ENCODE measurements at regions not wholly inside any gene's neighbourhood (a gene's known extent, or its start where the extent isn't known, plus 50 kb on each side); places are given as distances from the start of the nearest gene placed in this dataset.
A peak's percentile ranks its signal among the peaks of the same experiment; 100 is the strongest.

DNA sequence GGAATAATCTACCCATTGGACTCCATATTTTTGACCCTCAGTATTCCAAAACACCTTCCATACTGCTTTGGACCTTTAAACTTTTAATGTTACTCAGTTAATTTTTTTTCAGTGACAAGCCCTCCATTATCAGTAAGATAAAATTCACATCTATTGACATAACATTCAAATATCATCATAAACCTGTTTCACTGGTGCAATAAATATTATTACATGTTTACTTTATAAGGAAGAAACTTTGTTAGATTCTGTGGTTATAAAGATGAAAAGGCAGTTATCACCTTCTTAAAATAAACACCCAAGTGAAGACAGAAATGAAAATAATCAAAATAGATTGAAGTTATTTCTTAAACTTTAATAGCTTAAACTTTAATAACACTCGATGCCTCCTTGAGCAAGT lies 758.5 kb upstream of the ADGRL2 start:
- DNase-seq, result no peak
- intact Hi-C loops (cut with DNase I), result no loop called here
- ATAC-seq, result no peak

DNA sequence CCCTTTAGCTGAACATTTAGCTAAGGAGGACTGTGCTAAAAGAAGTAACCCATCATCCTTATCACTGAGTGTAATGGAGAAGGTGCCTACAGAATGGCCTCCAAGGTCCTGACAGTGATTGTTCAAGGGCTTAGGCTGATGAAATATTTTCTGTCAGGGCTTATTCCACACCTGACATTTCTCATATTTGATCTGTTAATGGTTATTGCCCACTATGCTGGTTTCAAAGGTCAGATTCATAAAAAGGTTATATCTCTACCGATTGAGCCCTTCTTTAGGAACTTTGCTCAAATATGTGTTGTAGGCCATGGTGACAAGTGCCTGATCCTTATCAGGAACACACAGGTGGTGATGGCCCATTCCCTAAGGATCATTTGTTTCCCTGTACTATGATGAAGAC lies 766.4 kb upstream of the ADGRL2 start:
- ATAC-seq, result no peak
- DNase-seq, result no peak
- intact Hi-C loops (cut with DNase I), result no loop called here

DNA sequence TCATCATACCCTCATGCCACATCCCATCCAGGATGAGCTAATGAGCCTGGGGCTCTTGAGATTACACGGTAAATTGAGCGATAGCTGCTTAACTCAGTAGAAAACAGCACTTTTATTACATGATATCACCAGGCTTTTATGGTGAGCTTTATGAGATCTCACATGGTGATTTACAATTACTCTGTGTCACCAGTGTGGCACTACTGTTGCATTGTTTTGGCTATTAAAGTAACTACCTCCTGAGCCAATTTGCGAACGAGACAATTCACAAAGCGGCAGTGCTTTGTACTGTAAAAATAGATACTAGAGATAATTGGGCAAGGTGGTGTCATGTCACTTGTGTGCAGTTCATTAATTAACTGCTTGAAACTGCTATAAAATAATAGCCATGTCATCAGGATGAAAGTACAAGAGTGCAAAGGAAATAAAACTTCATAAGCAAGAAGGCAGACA lies 767.7 kb upstream of the ADGRL2 start:
- no peak for DNase-seq
- no peak for ATAC-seq
- intact Hi-C loops (cut with DNase I), result no loop called here

- ATAC-seq, result no peak
- DNase-seq, result no peak
- intact Hi-C loops (cut with DNase I), result no loop called here
Observed at GRCh38 chr1:81032374-81032773, 768.4 kb upstream of the ADGRL2 start.

GRCh38 chr1:81030441-81030840 lies 770.3 kb upstream of the ADGRL2 start:
- no peak for ATAC-seq
- intact Hi-C loops (cut with DNase I), result no loop called here
- no peak for DNase-seq

DNA sequence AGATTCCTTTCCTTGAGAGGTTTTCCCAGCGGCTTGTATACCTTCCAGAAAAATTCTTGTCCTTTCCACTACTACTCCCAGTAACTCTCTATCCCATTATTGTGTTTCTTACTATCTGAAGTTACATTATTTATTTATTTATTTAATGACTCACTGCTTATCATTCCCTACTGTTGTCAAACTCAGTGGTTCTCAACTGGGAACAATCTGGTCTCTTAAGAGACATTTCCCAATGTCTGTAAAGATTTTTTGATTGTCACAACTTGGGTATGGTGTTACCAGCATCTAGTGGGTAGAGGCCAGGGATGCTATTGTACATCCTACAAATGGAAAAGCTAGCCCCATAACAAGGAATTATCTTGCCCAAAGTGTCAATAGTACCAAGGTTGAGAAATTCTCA lies 771.5 kb upstream of the ADGRL2 start:
- no peak for DNase-seq
- no peak for ATAC-seq
- intact Hi-C loops (cut with DNase I), result no loop called here

- DNase-seq (no peak), ATAC-seq (no peak)
- intact Hi-C loops (cut with DNase I), result no loop called here
Observed at GRCh38 chr1:81023187-81023724, 777.5 kb upstream of the ADGRL2 start.

DNA sequence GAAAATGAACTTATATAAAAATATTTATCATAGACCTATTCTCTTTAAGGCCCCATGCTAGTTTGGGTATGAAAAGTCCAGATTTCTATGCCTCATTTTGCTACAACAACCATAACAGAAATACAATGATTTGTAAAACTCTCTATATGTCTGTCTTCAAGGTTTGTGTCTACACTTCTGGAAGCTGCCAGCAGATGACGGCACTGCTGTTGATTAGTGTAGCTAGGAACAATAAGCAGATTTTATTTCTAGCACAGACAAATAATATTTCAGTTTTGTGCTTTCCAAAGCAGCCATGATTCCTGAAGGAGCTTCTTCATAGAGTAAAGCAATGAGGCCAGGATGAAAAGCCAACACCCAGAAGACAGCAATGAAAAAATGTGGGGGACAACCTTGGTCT lies 779.6 kb upstream of the ADGRL2 start:
- intact Hi-C loops (cut with DNase I), result no loop called here
- no peak for ATAC-seq
- no peak for DNase-seq

GRCh38 chr1:81020506-81020905 lies 780.2 kb upstream of the ADGRL2 start:
- DNase-seq, result no peak
- intact Hi-C loops (cut with DNase I), result no loop called here
- no peak for ATAC-seq

DNA sequence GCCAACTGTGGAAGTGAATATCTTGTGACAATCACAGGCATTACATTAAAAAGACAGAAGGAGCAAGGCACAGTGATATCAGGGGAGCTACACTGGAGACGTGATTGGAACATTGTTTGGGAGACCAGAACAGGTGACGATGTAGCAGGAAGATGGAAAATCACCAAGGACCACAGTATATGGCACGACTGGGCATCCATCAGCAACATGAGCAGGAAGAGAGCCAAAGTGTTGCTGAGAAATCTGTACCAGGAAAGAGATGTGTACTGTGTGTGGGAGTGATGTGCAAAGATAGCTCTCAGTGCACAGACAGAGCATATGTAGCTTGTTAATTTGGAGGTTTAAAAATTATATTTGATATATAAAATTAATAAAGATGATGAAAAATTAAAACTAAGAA lies 790.6 kb upstream of the ADGRL2 start:
- no peak for ATAC-seq
- intact Hi-C loops (cut with DNase I), result no loop called here
- DNase-seq, result no peak

DNA sequence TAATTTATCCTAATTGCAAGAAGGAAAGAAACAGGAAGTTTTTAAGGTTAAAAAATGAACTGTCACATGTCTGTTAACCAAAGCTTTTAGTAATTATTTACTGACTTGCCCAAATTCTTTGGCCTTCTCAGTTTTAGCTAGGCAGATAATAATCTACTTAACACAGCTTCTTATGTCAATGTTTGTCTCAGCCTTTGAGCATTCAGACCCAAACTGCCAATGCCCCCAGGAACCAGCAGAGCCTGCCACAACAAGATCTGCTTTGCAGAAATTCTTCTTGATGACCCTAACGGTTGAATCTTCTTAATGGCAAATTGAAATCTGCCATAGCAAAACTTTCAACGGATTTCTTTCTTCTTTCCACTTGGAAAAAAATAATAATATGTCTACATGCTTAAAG lies 792.4 kb upstream of the ADGRL2 start:
- no peak for DNase-seq
- intact Hi-C loops (cut with DNase I), result no loop called here
- ATAC-seq, result no peak

DNA sequence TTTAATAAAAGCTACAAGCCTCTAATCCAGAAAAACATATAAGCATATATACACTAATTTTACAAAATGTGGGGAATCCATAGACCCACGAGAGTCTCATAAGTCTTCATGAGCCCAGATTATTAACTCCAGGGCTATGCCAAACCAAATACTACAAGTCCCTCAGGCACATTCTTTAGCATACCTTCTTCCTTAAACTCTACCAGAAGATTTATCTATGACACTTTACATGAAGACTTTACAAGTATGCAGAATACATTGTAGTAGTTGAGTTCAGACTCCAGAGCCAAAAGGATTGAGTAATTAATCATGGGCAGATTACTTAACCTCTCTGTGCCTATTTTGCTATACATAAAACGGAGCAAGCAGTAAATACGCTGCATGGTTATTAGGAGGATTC lies 793.7 kb upstream of the ADGRL2 start:
- intact Hi-C loops (cut with DNase I), result no loop called here
- no peak for DNase-seq
- ATAC-seq, result no peak

- intact Hi-C loops (cut with DNase I), result no loop called here
- no peak for ATAC-seq
- DNase-seq, result no peak
Observed at GRCh38 chr1:81006502-81006901, 794.2 kb upstream of the ADGRL2 start.

DNA sequence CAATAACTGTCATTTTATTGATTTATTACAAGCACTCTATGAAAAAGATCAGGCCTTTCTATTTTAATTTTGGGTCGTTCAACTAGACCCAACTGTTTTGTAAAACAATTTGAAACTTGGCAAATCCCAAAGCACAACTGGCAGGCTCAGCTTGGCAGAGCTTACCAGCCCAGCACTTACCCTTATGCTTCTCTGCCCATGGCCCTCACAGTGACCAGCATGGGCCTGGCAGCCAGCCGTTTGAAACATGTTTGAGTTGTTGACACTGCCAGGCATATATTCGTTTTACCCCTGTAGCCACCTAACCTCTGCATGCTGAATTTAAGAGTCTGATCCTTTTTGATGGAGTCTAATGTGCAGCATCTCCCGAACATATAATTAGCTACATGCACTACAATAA lies 796.7 kb upstream of the ADGRL2 start:
- intact Hi-C loops (cut with DNase I), result no loop called here
- DNase-seq, result peak; percentile 17
- ATAC-seq, result peak; percentile 58 to 76

DNA sequence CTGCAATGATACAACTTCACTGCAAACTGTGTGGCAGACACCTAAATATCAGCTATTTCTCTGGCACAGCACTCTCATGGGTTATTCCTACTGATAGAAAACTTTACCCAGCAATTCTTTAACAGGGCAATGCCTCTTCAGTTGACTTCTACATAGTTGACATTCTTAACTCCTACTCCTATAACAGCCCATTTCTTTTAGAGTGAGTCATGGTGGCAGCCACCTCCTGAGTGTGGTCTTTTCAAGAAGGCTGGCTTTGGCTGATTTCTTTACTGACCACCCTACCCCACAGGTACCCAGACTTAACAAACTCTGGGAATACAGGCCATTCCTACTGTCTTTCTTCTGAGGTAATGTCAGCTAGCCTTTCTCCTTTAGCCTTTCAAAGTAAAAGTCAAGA lies 805.8 kb upstream of the ADGRL2 start:
- intact Hi-C loops (cut with DNase I), result no loop called here
- ATAC-seq, result no peak
- no peak for DNase-seq

DNA sequence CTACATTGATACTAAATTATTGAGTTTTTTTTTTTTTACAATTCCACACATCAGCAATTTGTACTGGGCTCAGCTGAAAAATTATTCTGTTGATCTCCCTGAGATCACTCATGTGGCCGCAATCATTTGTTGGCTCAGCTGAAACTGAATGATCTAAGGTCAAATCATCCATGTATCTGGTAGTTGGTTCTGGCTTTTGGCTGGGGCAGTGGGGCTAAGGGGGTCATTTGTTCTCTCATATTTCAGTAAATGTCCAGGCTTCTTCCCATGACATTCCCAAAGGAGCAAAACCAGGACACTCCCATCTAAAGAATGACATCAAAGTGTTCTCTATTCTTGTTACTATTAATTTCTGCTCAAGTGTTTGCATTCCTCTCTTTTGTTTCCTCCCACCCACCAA lies 806.7 kb upstream of the ADGRL2 start:
- ATAC-seq (no peak), DNase-seq (no peak)
- intact Hi-C loops (cut with DNase I), result no loop called here

DNA sequence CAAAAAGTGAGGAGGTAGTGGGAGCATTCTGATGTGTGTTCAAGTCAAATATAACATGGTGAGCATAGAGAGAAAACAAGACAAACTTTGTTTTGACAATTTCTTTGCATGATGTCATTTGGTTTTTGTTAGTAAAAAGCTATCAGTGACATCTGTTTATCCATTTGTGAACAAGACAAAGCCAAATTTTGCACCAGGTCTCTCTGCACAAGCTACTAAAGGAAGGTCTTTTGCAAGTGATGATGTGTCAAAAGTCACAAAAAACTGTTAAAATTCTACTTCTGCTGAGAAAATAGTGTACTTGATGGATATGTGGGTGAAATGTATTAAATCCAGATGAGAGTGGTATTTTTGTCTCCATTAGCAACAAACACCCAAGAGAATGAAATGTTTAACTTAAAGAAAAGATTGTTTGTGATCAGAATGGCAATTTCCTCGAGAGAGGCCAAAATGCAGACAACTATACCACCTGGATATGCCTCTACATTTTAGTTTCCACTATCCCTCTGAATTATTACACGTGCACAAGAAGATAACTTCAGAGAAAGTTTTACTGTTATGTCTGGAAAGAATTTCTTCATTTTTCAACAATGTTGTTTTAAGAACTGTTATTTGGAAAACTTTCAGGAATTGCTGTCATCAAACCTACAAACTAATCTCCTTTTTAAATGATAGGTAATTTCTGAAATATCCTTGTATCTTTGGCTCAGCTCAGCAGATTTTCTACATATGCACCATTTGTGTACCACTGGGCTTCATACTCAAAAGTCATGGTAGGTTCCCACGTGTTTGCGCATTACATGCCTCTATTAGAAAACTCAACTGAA lies 807.4 kb upstream of the ADGRL2 start:
- no peak for DNase-seq
- intact Hi-C loops (cut with DNase I), result no loop called here
- ATAC-seq, result no peak

DNA sequence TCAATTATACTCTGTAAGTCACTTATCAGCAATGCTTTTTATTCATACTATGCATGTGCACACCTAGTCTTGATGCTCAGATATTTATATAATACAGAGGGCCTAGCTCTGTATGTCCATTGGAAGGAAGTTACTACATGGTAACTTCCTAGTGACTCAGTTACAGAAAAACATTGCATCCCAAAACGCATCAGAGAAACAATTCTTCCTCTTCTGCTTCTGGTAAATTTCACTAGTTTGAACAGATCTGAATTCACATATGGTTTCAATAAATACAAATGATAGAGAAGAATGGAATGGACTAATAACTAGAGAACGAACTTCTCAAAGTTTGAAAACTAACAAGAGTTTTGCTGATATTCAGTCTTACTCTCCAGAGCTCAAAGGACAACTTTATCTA lies 811.3 kb upstream of the ADGRL2 start:
- intact Hi-C loops (cut with DNase I), result no loop called here
- ATAC-seq (no peak), DNase-seq (no peak)

DNA sequence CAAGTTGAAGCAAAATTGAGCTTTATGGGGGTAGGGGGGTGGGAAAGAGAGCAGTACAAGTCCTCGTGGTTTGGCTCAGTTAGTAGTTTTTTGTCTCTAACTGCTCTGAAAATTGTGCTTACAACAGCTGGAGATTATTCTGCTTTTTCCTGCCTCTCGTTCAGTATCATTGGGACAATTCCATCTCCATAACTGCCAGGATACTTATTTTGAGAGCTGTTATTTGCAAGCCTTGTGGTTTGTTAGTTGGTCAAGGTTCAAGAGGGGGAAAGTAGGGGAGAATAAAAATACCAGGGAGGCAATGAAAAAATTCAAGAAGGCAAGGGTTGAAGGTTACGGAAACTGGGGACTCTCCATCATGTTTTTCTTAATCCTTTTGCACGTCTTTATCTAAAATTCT lies 811.8 kb upstream of the ADGRL2 start:
- DNase-seq (no peak), ATAC-seq (peak in 1 of 2 donors; percentile 47)
- intact Hi-C loops (cut with DNase I), result no loop called here

GRCh38 chr1:80987824-80988223 lies 812.9 kb upstream of the ADGRL2 start:
- no peak for DNase-seq
- intact Hi-C loops (cut with DNase I), result no loop called here
- ATAC-seq, result no peak

DNA sequence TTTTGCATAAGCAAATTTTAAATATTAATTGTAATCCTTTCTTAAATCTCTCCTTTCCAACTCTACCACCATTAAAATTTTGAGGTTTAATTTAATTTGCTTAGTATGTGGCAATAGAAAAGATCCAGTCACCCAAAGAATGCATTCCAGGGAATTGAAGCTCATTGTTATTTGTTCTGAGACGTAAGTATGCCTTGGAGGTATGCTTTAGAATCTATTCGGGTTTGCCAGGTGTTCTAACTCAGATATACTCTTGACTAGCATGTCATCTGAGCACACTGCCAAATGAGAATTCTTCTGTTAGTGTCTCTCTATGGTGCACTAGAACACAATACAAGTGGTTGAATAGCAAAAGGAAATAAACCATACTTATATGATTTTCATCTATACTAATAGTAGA lies 813.6 kb upstream of the ADGRL2 start:
- ATAC-seq (no peak), DNase-seq (no peak)
- intact Hi-C loops (cut with DNase I), result no loop called here

Data from left cardiac atrium (tissue), 4 donors.